ENCODE measurements at regions not wholly inside any gene's neighbourhood (a gene's known extent, or its start where the extent isn't known, plus 50 kb on each side); places are given as distances from the start of the nearest gene placed in this dataset.

GRCh38 chr17:63165400-63165799 is 199.4 kb downstream of the TANC2 start:
- H4K20me1 ChIP-seq (ENCODE audit: insufficient read depth, low read length, poor library complexity, severe bottlenecking) = no peaks in the 10 kb centered on the region
- H3K9ac ChIP-seq (ENCODE audit: low read depth, low read length, poor library complexity, severe bottlenecking) = no peak overlapping the region
- H3K4me1 ChIP-seq (ENCODE audit: insufficient read depth, low read length, poor library complexity, severe bottlenecking) = no peaks in the 10 kb centered on the region
- no peaks in the 10 kb centered on the region for H3K79me2 ChIP-seq (ENCODE audit: insufficient read depth, low read length)
- H3K4me3 ChIP-seq (ENCODE audit: low read length, poor library complexity, severe bottlenecking) = no peak overlapping the region
- TF ChIP-seq CTCF (conservative IDR thresholded peaks at IDR 0.05; ENCODE audit: low read length) (no peak), EZH2phosphoT487 (IDR thresholded peaks at IDR 0.05; ENCODE audit: borderline replicate concordance) (no peak)
- H3K27me3 ChIP-seq (ENCODE audit: insufficient read depth, low read length, poor library complexity, severe bottlenecking) = no peaks in the 10 kb centered on the region
- H3K9me3 ChIP-seq (ENCODE audit: insufficient read depth, low read depth, low read length) = no peaks in the 10 kb centered on the region
- no peaks in the 10 kb centered on the region for H3F3A ChIP-seq (ENCODE audit: low read depth)
- no peak overlapping the region for H2AFZ ChIP-seq (ENCODE audit: low read length)
- H3K36me3 ChIP-seq (ENCODE audit: insufficient read depth, low read length) = no peaks in the 10 kb centered on the region
- no peak overlapping the region for H3K4me2 ChIP-seq (ENCODE audit: low read depth, low read length, poor library complexity, severe bottlenecking)
- no peaks in the 10 kb centered on the region for H3K9me2 ChIP-seq (replicated peaks; ENCODE audit: low read depth, low read length)

GRCh38 chr17:63170795-63171194 is 204.8 kb downstream of the TANC2 start:
- Histone ChIP-seq H3K4me2 (ENCODE audit: low read depth, low read length, poor library complexity, severe bottlenecking) (no peak overlapping the region), H3K4me3 (ENCODE audit: low read length, poor library complexity, severe bottlenecking) (no peak overlapping the region)

GRCh38 chr17:63171428-63172393 is 205.7 kb downstream of the TANC2 start:
- Histone ChIP-seq H4K20me1 (ENCODE audit: insufficient read depth, low read length, poor library complexity, severe bottlenecking) (no peaks in the 10 kb centered on the region), H3K4me1 (ENCODE audit: insufficient read depth, low read length, poor library complexity, severe bottlenecking) (no peaks in the 10 kb centered on the region), H3K4me2 (ENCODE audit: low read depth, low read length, poor library complexity, severe bottlenecking) (no peak overlapping the region), H3K9me2 (replicated peaks; ENCODE audit: low read depth, low read length) (no peaks in the 10 kb centered on the region), H3K9me3 (ENCODE audit: insufficient read depth, low read depth, low read length) (no peaks in the 10 kb centered on the region), H3K79me2 (ENCODE audit: insufficient read depth, low read length) (no peaks in the 10 kb centered on the region), H3K27me3 (ENCODE audit: insufficient read depth, low read length, poor library complexity, severe bottlenecking) (no peaks in the 10 kb centered on the region), H3F3A (ENCODE audit: low read depth) (no peaks in the 10 kb centered on the region), H2AFZ (ENCODE audit: low read length) (no peak overlapping the region), H3K4me3 (ENCODE audit: low read length, poor library complexity, severe bottlenecking) (no peak overlapping the region), H3K36me3 (ENCODE audit: insufficient read depth, low read length) (no peaks in the 10 kb centered on the region), H3K9ac (ENCODE audit: low read depth, low read length, poor library complexity, severe bottlenecking) (no peak overlapping the region)
- TF ChIP-seq CTCF (conservative IDR thresholded peaks at IDR 0.05; ENCODE audit: low read length) (no peak), EZH2phosphoT487 (IDR thresholded peaks at IDR 0.05; ENCODE audit: borderline replicate concordance) (no peak)

More at GRCh38 chr17:63170795-63171194, 204.8 kb downstream of the TANC2 start:
- Histone ChIP-seq H3K9ac (ENCODE audit: low read depth, low read length, poor library complexity, severe bottlenecking) (no peak overlapping the region), H3K9me3 (ENCODE audit: insufficient read depth, low read depth, low read length) (no peaks in the 10 kb centered on the region), H3K79me2 (ENCODE audit: insufficient read depth, low read length) (no peaks in the 10 kb centered on the region), H3K9me2 (replicated peaks; ENCODE audit: low read depth, low read length) (no peaks in the 10 kb centered on the region), H3K27me3 (ENCODE audit: insufficient read depth, low read length, poor library complexity, severe bottlenecking) (no peaks in the 10 kb centered on the region), H4K20me1 (ENCODE audit: insufficient read depth, low read length, poor library complexity, severe bottlenecking) (no peaks in the 10 kb centered on the region), H2AFZ (ENCODE audit: low read length) (no peak overlapping the region), H3K4me1 (ENCODE audit: insufficient read depth, low read length, poor library complexity, severe bottlenecking) (no peaks in the 10 kb centered on the region), H3K36me3 (ENCODE audit: insufficient read depth, low read length) (no peaks in the 10 kb centered on the region), H3F3A (ENCODE audit: low read depth) (no peaks in the 10 kb centered on the region)
- TF ChIP-seq EZH2phosphoT487 (IDR thresholded peaks at IDR 0.05; ENCODE audit: borderline replicate concordance) (no peak), CTCF (conservative IDR thresholded peaks at IDR 0.05; ENCODE audit: low read length) (no peak)
